Left ventricle myocardium inferior (tissue), 1 donor: ENCODE measurements at regions not wholly inside any gene's neighbourhood (a gene's known extent, or its start where the extent isn't known, plus 50 kb on each side); places are given as distances from the start of the nearest gene placed in this dataset.

Experiments used
- DNase-seq: peaks from one replicate; pipeline ENCODE4 v3.0.0-alpha.2; 2020
- H3K27ac ChIP-seq: fragments of 200-600 bp; replicated peaks from 2 replicates; pipeline ENCODE4 v1.8.0; 2021
- H3K27me3 ChIP-seq: fragments of 200-600 bp; 2 replicates; pipeline ENCODE4 v1.8.0; 2021; ENCODE audit warnings: low read depth
- H3K36me3 ChIP-seq: fragments of 200-600 bp; 2 replicates; pipeline ENCODE4 v1.8.0; 2021
- H3K4me1 ChIP-seq: fragments of 200-600 bp; 2 replicates; pipeline ENCODE4 v1.8.0; 2021
- H3K4me3 ChIP-seq: fragments of 200-600 bp; 2 replicates; pipeline ENCODE4 v1.8.0; 2021; ENCODE audit warnings: mild to moderate bottlenecking, moderate library complexity
- H3K9me3 ChIP-seq: fragments of 200-600 bp; replicated peaks from 2 replicates; pipeline ENCODE4 v1.8.0; 2021
- intact Hi-C: fragments of 100-400 bp; cut with micrococcal nuclease; formaldehyde crosslinking; loops from one replicate; pipeline ENCODE4 v1.11.0; 2022
- TF ChIP-seq, protein P1 (sequence below): fragments of 200-600 bp; IDR thresholded peaks from 2 replicates; pipeline ENCODE4 v1.8.0; 2021; ENCODE audit warnings: antibody characterized with exemption, mild to moderate bottlenecking, borderline replicate concordance
- donor health status: DM: no; HTN: yes; CAD: no; lungs with severe emphysema.

DNA sequence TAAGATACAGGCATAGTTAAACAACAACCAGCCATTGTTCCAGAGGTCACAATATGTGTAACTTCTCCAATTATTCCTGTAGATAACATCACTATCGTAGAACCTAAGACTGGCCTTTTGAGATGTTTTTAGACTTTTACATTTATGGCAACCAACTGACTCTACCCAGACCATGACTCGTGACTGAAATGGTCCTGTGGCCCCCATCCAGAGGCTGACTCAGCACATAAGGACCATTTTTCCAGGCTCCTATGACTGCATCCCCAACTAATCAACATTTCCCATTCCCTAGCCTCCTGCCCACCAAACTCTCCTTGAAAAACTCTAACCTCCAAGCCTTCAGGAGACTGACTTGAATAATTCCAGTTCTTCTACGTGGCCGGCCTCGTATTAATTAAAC is 52.6 kb upstream of the NID2 start:
- peaks cover 20% of the 10 kb centered on the region for H3K4me1 ChIP-seq
- TF ChIP-seq, protein P1, sequence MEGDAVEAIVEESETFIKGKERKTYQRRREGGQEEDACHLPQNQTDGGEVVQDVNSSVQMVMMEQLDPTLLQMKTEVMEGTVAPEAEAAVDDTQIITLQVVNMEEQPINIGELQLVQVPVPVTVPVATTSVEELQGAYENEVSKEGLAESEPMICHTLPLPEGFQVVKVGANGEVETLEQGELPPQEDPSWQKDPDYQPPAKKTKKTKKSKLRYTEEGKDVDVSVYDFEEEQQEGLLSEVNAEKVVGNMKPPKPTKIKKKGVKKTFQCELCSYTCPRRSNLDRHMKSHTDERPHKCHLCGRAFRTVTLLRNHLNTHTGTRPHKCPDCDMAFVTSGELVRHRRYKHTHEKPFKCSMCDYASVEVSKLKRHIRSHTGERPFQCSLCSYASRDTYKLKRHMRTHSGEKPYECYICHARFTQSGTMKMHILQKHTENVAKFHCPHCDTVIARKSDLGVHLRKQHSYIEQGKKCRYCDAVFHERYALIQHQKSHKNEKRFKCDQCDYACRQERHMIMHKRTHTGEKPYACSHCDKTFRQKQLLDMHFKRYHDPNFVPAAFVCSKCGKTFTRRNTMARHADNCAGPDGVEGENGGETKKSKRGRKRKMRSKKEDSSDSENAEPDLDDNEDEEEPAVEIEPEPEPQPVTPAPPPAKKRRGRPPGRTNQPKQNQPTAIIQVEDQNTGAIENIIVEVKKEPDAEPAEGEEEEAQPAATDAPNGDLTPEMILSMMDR = no peak

DNA sequence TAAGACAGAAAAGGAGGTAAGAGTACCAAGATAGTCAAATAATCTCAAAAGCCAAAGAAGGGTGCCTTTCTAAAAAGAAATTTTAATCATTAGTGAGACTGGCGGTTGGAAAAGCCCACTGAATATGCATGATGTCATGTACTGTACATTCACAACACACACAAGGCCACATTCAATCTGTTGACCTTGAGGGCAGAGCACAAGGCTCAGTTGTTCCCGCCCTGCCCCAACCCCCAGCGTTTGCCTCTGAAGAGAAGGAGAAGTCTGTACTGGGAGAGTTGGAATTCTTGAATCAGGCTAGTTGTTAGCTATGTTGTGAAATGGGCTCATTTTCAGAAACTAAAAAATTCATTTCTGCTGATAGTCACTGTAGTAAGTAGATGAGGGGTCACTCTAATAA is 50.2 kb upstream of the NID2 start:
- TF ChIP-seq, protein P1 = no peak
- H3K27ac ChIP-seq = no peak overlapping the region
- H3K4me3 ChIP-seq = no peak overlapping the region
- intact Hi-C loops = no loop called here
- H3K4me1 ChIP-seq = peaks cover under 1% of the 10 kb centered on the region
- no peak for DNase-seq
- H3K9me3 ChIP-seq = no peaks in the 10 kb centered on the region
- H3K36me3 ChIP-seq = no peaks in the 10 kb centered on the region
- H3K27me3 ChIP-seq = no peaks in the 10 kb centered on the region

More for the DNA sequence above, 52.6 kb upstream of the NID2 start:
- no peak overlapping the region for H3K4me3 ChIP-seq
- H3K9me3 ChIP-seq = no peaks in the 10 kb centered on the region
- intact Hi-C loops = no loop called here
- H3K27ac ChIP-seq = no peak overlapping the region
- no peak for DNase-seq
- H3K36me3 ChIP-seq = no peaks in the 10 kb centered on the region
- H3K27me3 ChIP-seq = no peaks in the 10 kb centered on the region
